ENCODE measurements at regions not wholly inside any gene's neighbourhood (a gene's known extent, or its start where the extent isn't known, plus 50 kb on each side); places are given as distances from the start of the nearest gene placed in this dataset.

DNA sequence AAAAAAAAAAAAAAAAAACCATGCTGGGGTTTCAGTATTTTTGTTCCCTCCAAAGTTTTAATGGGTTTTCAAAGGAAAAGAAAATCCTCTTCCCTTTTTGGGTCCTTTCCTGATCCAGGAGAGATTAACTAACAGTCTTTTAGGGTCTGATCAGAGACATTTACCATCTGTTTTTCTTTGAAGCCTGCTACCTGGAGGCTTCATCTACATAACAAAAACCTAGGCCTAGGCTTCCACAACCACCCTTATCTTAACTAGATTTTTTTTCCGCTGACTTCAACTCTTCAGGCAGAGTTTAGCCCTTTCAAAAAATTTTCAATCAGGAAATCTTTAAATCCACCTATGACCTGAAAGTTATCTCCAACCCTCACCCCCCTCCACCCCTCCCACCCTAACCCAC lies 154.7 kb downstream of the MBD2 start:
- Histone ChIP-seq H3K27me3 (replicated peaks; ENCODE audit: control insufficient read depth, insufficient read depth, low read length) (no peaks in the 10 kb centered on the region), H3K4me3 (replicated peaks; ENCODE audit: low read depth, low read length) (no peak overlapping the region), H3K36me3 (ENCODE audit: control insufficient read depth, insufficient read depth, low read length) (no peaks in the 10 kb centered on the region)
- no peak for DNase-seq (ENCODE audit: extremely low read depth, insufficient read length)
- TF ChIP-seq, protein P1, sequence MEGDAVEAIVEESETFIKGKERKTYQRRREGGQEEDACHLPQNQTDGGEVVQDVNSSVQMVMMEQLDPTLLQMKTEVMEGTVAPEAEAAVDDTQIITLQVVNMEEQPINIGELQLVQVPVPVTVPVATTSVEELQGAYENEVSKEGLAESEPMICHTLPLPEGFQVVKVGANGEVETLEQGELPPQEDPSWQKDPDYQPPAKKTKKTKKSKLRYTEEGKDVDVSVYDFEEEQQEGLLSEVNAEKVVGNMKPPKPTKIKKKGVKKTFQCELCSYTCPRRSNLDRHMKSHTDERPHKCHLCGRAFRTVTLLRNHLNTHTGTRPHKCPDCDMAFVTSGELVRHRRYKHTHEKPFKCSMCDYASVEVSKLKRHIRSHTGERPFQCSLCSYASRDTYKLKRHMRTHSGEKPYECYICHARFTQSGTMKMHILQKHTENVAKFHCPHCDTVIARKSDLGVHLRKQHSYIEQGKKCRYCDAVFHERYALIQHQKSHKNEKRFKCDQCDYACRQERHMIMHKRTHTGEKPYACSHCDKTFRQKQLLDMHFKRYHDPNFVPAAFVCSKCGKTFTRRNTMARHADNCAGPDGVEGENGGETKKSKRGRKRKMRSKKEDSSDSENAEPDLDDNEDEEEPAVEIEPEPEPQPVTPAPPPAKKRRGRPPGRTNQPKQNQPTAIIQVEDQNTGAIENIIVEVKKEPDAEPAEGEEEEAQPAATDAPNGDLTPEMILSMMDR (IDR thresholded peaks at IDR 0.05; ENCODE audit: insufficient read depth, low read length, poor library complexity, severe bottlenecking), result no peak

DNA sequence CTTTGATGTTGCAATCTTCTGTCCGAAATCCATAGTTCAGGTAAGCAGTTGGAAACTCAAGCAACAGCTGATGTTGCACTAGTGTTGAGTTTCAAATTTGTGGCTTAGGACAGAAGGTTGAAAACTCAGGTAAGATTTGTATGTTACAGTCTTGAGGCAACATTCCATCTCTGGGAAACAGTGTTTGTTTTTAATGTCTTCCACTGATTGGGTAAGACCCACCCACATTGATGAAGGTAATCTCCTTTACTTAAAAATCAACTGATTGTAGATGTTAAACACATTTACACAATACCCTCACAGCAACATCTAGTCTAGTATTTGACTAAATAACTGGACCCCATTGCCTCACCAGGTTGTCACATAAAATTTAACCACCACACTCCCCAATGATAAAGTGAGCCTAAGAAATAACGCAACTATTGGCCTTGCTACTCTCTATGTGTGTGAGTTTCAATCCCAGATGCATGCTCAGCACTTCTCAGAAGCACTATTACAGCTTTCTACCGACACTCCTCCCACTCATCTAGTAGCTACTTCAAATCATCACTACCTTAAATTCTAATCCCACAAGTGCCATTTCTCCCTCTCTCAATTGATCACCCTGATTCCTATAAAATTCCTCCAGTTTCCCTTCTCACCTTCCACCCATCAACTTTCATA lies 164.0 kb downstream of the MBD2 start:
- no peaks in the 10 kb centered on the region for H3K27me3 ChIP-seq (replicated peaks; ENCODE audit: control insufficient read depth, insufficient read depth, low read length)
- DNase-seq (ENCODE audit: extremely low read depth, insufficient read length), result no peak
- H3K4me3 ChIP-seq (replicated peaks; ENCODE audit: low read depth, low read length), result no peak overlapping the region
- no peaks in the 10 kb centered on the region for H3K36me3 ChIP-seq (ENCODE audit: control insufficient read depth, insufficient read depth, low read length)
- TF ChIP-seq, protein P1 (IDR thresholded peaks at IDR 0.05; ENCODE audit: insufficient read depth, low read length, poor library complexity, severe bottlenecking), result no peak

DNA sequence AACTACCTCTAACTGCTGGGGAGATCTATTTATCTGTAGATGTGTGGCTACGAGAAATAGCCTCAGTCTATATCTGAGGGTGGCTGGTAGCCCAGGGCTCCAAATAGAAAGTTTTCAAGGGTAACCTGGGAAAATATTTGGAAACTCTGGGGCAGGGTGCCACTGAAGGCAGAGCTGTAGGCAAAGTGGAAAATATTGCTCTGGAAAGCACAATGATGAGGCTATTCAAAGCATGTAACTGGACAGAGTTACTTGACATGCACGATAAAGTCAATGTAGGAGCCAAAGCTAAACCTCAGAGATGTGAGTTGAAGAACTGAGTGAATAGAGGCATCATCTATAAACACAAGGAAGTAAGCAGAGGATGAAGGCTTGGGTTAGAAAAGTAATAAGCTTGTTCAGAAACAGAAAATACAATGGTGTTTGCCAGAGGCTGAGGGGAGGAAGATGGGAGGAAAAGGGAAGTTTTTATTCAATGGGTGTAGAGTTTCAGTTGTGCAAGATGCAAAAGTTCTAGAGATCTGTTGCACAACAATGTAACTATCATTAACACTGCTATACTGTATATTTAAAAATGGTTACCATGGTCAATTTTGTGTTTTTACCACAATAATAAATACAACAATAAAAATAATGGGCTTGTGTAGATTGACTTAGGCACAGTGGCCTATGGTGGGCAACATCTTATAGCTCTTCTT lies 171.6 kb downstream of the MBD2 start:
- no peak for DNase-seq (ENCODE audit: extremely low read depth, insufficient read length)
- TF ChIP-seq, protein P1 (IDR thresholded peaks at IDR 0.05; ENCODE audit: insufficient read depth, low read length, poor library complexity, severe bottlenecking), result no peak
- Histone ChIP-seq H3K36me3 (ENCODE audit: control insufficient read depth, insufficient read depth, low read length) (no peaks in the 10 kb centered on the region), H3K27me3 (replicated peaks; ENCODE audit: control insufficient read depth, insufficient read depth, low read length) (no peaks in the 10 kb centered on the region), H3K4me3 (replicated peaks; ENCODE audit: low read depth, low read length) (no peak overlapping the region)

DNA sequence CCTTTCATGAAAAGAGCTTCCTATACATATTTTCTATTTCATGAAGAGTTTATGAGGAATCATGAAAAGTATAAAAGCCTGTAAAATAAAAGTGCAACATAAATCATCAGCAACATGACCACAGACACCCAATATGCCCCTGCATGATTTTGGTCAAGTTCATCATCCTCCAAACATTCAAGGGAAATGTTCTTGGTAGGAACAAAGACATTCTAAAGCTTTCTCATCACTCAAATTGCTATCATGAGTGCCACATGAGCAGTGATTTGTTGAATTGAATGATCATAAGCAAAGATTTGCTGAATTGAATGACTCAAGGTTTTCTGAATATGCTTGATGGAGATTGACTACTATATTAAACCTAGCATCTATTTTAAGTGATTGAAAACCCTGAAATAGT lies 172.2 kb downstream of the MBD2 start:
- Histone ChIP-seq H3K36me3 (ENCODE audit: control insufficient read depth, insufficient read depth, low read length) (no peaks in the 10 kb centered on the region), H3K27me3 (replicated peaks; ENCODE audit: control insufficient read depth, insufficient read depth, low read length) (no peaks in the 10 kb centered on the region), H3K4me3 (replicated peaks; ENCODE audit: low read depth, low read length) (no peak overlapping the region)
- TF ChIP-seq, protein P1 (IDR thresholded peaks at IDR 0.05; ENCODE audit: insufficient read depth, low read length, poor library complexity, severe bottlenecking), result no peak
- no peak for DNase-seq (ENCODE audit: extremely low read depth, insufficient read length)

DNA sequence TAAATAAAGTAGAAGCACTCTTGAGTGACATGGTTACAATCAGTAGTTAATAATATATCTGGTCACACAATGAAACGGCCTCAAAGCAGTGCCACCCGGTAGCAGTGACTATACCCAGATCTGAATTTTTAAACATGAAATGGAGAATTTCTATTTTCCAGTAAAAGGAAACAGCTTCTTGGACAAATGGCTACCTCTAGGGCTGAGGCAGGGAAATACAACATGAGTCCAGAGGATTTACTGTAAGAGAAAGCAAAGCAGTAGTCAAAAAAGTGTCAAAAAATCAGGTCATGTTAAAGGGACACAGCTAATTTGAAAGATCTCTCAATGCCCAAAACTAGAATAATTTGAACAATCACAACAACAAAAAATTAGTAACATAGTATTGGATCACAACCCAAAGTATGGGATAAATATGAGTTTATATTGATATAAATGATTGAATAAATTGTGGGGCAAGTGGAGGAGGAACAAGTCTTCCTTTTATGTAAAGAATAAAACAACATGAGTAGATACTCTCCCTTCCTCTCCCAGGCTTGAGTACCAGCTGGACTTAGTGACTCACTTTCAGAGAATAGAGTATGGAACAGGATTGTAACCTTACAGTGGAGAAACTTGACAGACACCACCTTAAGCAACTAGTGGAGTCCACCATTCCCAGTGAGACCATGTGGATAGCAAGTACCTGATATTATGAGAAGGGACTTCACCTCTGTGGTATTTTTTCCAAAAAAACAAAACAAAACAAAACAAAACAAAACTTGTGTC lies 180.8 kb downstream of the MBD2 start:
- Histone ChIP-seq H3K27me3 (replicated peaks; ENCODE audit: control insufficient read depth, insufficient read depth, low read length) (no peaks in the 10 kb centered on the region), H3K36me3 (ENCODE audit: control insufficient read depth, insufficient read depth, low read length) (no peaks in the 10 kb centered on the region), H3K4me3 (replicated peaks; ENCODE audit: low read depth, low read length) (no peak overlapping the region)
- TF ChIP-seq, protein P1 (IDR thresholded peaks at IDR 0.05; ENCODE audit: insufficient read depth, low read length, poor library complexity, severe bottlenecking), result no peak
- DNase-seq (ENCODE audit: extremely low read depth, insufficient read length), result no peak
